Activated CD4-positive, alpha-beta T cell treated with anti-CD3 and anti-CD28 coated beads, Interleukin-2, amount 10 ng/mL, durations not matched to agents 24 days and 14 days (primary cell): ENCODE measurements at regions not wholly inside any gene's neighbourhood (a gene's known extent, or its start where the extent isn't known, plus 50 kb on each side); places are given as distances from the start of the nearest gene placed in this dataset.

Experiments used
- DNase-seq: peaks from one replicate; pipeline ENCODE4 v3.0.0; 2022
- H3K27ac Mint-ChIP-seq: one replicate; pipeline ENCODE4 v1.8.0; 2022; ENCODE audit warnings: mild to moderate bottlenecking, mixed read lengths
- H3K27me3 Mint-ChIP-seq: one replicate; pipeline ENCODE4 v1.8.0; 2022; ENCODE audit warnings: mixed read lengths
- H3K36me3 Mint-ChIP-seq: one replicate; pipeline ENCODE4 v1.8.0; 2022; ENCODE audit warnings: low read depth, mild to moderate bottlenecking, mixed read lengths
- H3K4me1 Mint-ChIP-seq: one replicate; pipeline ENCODE4 v1.8.0; 2021; ENCODE audit warnings: mixed read lengths
- H3K4me3 Mint-ChIP-seq: one replicate; pipeline ENCODE4 v1.8.0; 2022; ENCODE audit warnings: mild to moderate bottlenecking, moderate library complexity, mixed read lengths
- H3K9me3 Mint-ChIP-seq: one replicate; pipeline ENCODE4 v1.8.0; 2021; ENCODE audit warnings: mixed read lengths
- intact Hi-C: fragments of 100-400 bp; cut with micrococcal nuclease; formaldehyde crosslinking; loops from one replicate; pipeline ENCODE4 v1.15.1; 2023

DNA sequence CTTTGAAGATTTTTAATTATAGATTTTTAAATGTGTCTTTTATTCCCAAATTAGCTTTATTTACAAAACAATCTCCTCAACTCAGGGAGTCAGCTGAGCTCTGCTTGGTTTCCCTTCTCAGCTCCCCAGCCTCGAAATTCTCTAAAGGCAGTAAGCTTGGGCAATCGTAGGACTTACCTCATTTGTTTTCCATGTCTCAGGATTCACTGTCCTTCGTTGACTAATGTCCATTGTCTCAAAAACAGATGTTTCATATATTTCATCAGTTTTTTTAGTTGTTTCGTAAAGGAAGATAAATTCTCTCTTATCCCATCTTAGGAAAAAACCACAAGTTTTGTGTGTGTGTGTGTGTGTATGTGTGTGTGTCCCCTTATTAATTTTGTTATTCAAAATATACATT lies 102.2 kb upstream of the ADGRF1 start:
- no peak overlapping the region for H3K4me3 Mint-ChIP-seq
- H3K27ac Mint-ChIP-seq = no peak overlapping the region
- DNase-seq = no peak
- H3K4me1 Mint-ChIP-seq = no peaks in the 10 kb centered on the region
- intact Hi-C loops = no loop called here
- no peaks in the 10 kb centered on the region for H3K9me3 Mint-ChIP-seq
- peaks cover 9% of the 10 kb centered on the region for H3K27me3 Mint-ChIP-seq
- no peaks in the 10 kb centered on the region for H3K36me3 Mint-ChIP-seq

DNA sequence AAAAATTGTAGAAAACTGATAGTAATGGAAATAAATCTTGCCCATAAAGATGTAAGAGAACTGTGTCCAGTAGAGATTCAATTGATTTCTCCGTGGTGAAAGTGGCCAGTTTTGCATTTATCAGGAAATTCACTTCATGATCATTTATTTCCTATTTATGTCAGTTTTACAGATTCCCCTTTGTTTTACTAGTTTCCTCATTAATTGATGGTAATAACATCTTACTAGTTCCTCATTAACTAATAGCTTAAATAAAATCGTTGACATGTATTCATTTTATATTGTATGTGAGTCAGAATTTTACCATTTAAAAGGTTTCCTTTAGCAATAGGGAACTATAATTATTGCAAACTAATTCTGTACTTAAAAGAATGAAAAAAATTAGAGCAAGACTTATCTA lies 99.8 kb upstream of the ADGRF1 start:
- Mint-ChIP-seq H3K4me3 (no peak overlapping the region), H3K36me3 (no peaks in the 10 kb centered on the region), H3K27ac (no peak overlapping the region), H3K4me1 (peaks cover 2% of the 10 kb centered on the region), H3K27me3 (peaks cover 5% of the 10 kb centered on the region), H3K9me3 (no peaks in the 10 kb centered on the region)
- DNase-seq = no peak
- intact Hi-C loops = no loop called here

- DNase-seq = no peak
- peaks cover 2% of the 10 kb centered on the region for H3K4me1 Mint-ChIP-seq
- H3K27me3 Mint-ChIP-seq = peaks cover 1% of the 10 kb centered on the region
- no peak overlapping the region for H3K4me3 Mint-ChIP-seq
- no peaks in the 10 kb centered on the region for H3K9me3 Mint-ChIP-seq
- H3K36me3 Mint-ChIP-seq = no peaks in the 10 kb centered on the region
- H3K27ac Mint-ChIP-seq = no peak overlapping the region
- intact Hi-C loops = no loop called here
These were observed 99.0 kb upstream of the ADGRF1 start for GRCh38 chr6:47141171-47141570.

DNA sequence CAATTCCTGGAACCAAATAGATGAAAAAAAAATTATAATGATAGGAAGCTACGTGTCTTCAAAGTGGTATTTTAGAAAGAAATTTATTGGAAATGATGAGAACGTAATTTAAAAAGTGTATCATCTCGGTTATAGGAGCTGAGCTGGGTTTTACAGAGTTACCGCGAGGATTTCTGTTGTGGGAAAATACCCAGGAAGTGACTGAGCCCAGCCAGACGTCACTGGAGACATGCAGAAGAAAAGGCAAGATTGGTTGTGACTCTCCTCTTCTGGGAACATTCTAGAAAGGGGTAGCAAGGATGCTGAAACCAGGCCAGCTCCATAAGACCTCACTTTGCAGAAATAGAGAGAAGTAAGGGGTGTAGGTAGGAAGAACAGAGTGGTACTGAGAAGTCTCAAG lies 95.9 kb upstream of the ADGRF1 start:
- Mint-ChIP-seq H3K36me3 (no peaks in the 10 kb centered on the region), H3K9me3 (no peaks in the 10 kb centered on the region), H3K4me3 (no peak overlapping the region), H3K27ac (no peak overlapping the region), H3K4me1 (peaks cover 9% of the 10 kb centered on the region), H3K27me3 (peaks cover 3% of the 10 kb centered on the region)
- no peak for DNase-seq
- intact Hi-C loops = no loop called here

GRCh38 chr6:47137073-47137472 lies 94.9 kb upstream of the ADGRF1 start:
- H3K9me3 Mint-ChIP-seq = no peaks in the 10 kb centered on the region
- H3K27ac Mint-ChIP-seq = no peak overlapping the region
- H3K27me3 Mint-ChIP-seq = peaks cover 2% of the 10 kb centered on the region
- no peak for DNase-seq
- intact Hi-C loops = no loop called here
- H3K4me1 Mint-ChIP-seq = peaks cover 9% of the 10 kb centered on the region
- no peak overlapping the region for H3K4me3 Mint-ChIP-seq
- no peaks in the 10 kb centered on the region for H3K36me3 Mint-ChIP-seq

GRCh38 chr6:47135772-47136171 lies 93.6 kb upstream of the ADGRF1 start:
- Mint-ChIP-seq H3K27ac (no peak overlapping the region), H3K9me3 (no peaks in the 10 kb centered on the region), H3K27me3 (peaks cover 2% of the 10 kb centered on the region), H3K4me1 (peaks cover 9% of the 10 kb centered on the region), H3K4me3 (no peak overlapping the region), H3K36me3 (no peaks in the 10 kb centered on the region)
- no peak for DNase-seq
- intact Hi-C loops = no loop called here

DNA sequence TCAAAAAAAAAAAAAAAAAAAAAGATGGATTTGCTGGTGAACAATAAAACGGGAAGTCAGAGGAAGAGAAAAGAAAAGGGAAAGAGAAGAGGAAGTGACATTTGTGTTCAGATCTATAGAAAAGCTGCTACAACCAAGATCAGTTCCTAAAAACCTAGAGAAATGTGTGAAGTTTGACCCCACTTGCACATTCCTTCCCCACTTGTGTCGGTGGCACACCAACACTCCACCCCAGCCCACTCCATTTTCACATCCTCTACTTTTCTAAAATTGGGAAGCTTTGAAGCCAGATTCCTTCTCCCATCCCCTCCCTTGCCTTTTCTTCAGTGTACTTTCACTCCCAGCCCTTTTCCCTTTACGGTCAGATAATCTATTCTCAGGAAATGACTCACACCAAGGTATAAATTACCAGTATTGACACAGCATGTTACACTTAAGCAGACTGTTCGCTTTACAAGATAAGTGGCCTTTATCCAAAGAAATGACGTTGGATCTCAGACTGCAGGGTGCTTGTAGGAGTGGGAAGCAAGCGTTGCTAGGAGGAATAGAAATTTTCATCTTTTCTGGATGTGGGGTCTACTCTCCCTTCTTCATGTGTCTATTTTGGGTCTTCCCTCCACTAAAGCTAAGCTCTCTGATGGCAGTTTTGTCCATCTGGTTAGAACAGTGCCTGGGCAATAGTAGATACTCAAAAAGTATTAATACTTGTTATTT lies 92.5 kb upstream of the ADGRF1 start:
- H3K9me3 Mint-ChIP-seq = no peaks in the 10 kb centered on the region
- H3K27me3 Mint-ChIP-seq = peaks cover 2% of the 10 kb centered on the region
- intact Hi-C loops = no loop called here
- no peak overlapping the region for H3K27ac Mint-ChIP-seq
- no peak for DNase-seq
- no peak overlapping the region for H3K4me3 Mint-ChIP-seq
- H3K4me1 Mint-ChIP-seq = peaks cover 9% of the 10 kb centered on the region
- no peaks in the 10 kb centered on the region for H3K36me3 Mint-ChIP-seq

DNA sequence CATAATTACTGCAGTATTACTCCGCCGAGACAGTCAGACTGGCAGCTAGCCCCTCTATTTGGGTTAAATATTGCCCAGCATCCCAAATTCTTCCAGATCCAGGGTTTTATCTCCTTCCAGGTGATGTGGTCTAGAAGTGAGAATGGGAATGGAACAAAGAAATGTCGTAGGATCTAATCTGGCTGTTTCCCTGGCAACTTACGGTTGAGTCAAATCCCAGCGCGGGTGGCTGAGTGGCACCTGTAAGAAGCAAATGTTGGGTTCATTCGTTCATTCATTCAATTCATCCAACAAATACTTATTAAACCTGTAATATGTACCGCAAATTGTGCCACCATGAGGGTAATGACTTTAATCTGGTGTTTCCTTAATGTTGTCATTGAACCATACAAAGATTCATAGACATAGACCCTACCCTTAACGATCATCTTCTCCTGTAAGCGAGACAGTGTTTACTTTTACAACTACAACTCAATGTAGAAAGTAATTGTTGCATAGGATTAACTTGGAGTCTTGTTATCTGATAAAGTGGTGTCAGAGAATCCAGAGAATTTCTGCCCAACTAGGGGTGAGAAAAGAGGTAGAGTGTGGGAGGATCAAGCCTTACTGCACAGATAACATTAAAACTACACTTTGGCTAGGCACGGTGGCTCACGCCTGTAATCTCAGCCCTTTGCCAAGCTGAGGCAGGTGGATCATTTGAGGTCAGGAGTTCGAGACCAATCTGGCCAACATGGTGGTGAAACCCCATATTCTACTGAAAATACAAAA lies 91.3 kb upstream of the ADGRF1 start:
- DNase-seq = no peak
- intact Hi-C loops = no loop called here
- H3K9me3 Mint-ChIP-seq = no peaks in the 10 kb centered on the region

GRCh38 chr6:47132724-47133123 lies 90.6 kb upstream of the ADGRF1 start:
- no peak for DNase-seq
- intact Hi-C loops = no loop called here
- no peaks in the 10 kb centered on the region for H3K9me3 Mint-ChIP-seq
- H3K27ac Mint-ChIP-seq = no peak overlapping the region
- no peaks in the 10 kb centered on the region for H3K36me3 Mint-ChIP-seq
- no peak overlapping the region for H3K4me3 Mint-ChIP-seq
- H3K27me3 Mint-ChIP-seq = peaks cover 2% of the 10 kb centered on the region
- H3K4me1 Mint-ChIP-seq = peaks cover 6% of the 10 kb centered on the region

More for the DNA sequence above, 91.3 kb upstream of the ADGRF1 start:
- Mint-ChIP-seq H3K27ac (no peak overlapping the region), H3K4me1 (peaks cover 9% of the 10 kb centered on the region), H3K4me3 (no peak overlapping the region), H3K27me3 (peaks cover 2% of the 10 kb centered on the region), H3K36me3 (no peaks in the 10 kb centered on the region)

DNA sequence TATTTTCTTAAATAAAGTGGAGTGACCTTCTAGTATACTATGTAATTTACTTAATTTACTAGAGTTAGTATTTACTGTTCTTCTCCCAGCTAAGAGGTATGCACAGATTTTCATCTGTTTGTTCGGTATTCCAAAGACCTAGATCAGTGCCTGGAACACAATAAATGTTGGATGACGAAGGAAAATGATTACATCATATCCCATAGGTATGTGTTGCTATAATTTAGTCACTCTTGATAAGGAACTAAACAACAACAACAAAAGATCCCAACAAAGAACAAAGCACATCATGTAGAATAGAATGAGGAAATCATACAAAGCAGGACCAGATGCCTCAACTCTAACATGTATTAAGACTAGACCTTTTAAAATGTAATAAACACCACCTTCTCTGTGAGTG lies 89.6 kb upstream of the ADGRF1 start:
- Mint-ChIP-seq H3K9me3 (no peaks in the 10 kb centered on the region), H3K27me3 (peaks cover 2% of the 10 kb centered on the region), H3K36me3 (no peaks in the 10 kb centered on the region), H3K4me1 (peaks cover 6% of the 10 kb centered on the region), H3K4me3 (no peak overlapping the region), H3K27ac (no peak overlapping the region)
- intact Hi-C loops = no loop called here
- no peak for DNase-seq

GRCh38 chr6:47130086-47130485 lies 88.0 kb upstream of the ADGRF1 start:
- Mint-ChIP-seq H3K27ac (no peak overlapping the region), H3K4me3 (no peak overlapping the region), H3K27me3 (peaks cover 2% of the 10 kb centered on the region), H3K36me3 (no peaks in the 10 kb centered on the region), H3K9me3 (no peaks in the 10 kb centered on the region), H3K4me1 (peaks cover 6% of the 10 kb centered on the region)
- DNase-seq = no peak
- intact Hi-C loops = no loop called here

DNA sequence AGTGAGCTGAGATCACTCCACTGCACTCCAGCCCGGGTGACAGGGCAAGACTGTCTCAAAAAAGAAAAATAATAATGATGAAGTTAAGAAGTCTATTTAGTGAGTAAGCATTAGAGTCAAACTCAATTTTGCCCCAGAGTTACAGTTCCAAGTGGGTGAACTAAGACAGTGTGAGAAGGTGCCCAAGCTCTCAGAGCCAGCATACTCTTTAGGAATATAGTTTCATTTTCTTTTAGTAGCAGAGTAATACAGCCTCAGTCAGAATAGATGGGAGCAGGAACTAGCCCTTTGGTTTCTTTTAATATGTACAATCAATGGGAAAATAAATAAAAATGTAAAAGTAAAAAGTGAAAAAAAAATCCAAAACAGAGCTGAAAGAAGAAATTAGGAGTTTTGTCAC lies 87.0 kb upstream of the ADGRF1 start:
- intact Hi-C loops = no loop called here
- no peak for DNase-seq
- Mint-ChIP-seq H3K9me3 (no peaks in the 10 kb centered on the region), H3K4me1 (no peaks in the 10 kb centered on the region), H3K36me3 (no peaks in the 10 kb centered on the region), H3K4me3 (no peak overlapping the region), H3K27me3 (peaks cover 4% of the 10 kb centered on the region), H3K27ac (no peak overlapping the region)

- Mint-ChIP-seq H3K36me3 (no peaks in the 10 kb centered on the region), H3K27ac (no peak overlapping the region), H3K4me1 (no peaks in the 10 kb centered on the region), H3K4me3 (no peak overlapping the region), H3K9me3 (no peaks in the 10 kb centered on the region), H3K27me3 (peaks cover 2% of the 10 kb centered on the region)
- intact Hi-C loops = no loop called here
- no peak for DNase-seq
These were observed 84.7 kb upstream of the ADGRF1 start for GRCh38 chr6:47126647-47127391.

GRCh38 chr6:47118611-47119010 lies 76.5 kb upstream of the ADGRF1 start:
- intact Hi-C loops = no loop called here
- peaks cover 8% of the 10 kb centered on the region for H3K27me3 Mint-ChIP-seq
- H3K36me3 Mint-ChIP-seq = no peaks in the 10 kb centered on the region
- H3K4me3 Mint-ChIP-seq = no peak overlapping the region
- H3K4me1 Mint-ChIP-seq = peaks cover 2% of the 10 kb centered on the region
- H3K27ac Mint-ChIP-seq = no peak overlapping the region
- no peak for DNase-seq
- H3K9me3 Mint-ChIP-seq = no peaks in the 10 kb centered on the region
